ENCODE measurements at regions not wholly inside any gene's neighbourhood (a gene's known extent, or its start where the extent isn't known, plus 50 kb on each side); places are given as distances from the start of the nearest gene placed in this dataset.
A peak's percentile ranks its signal among the peaks of the same experiment; 100 is the strongest.
"Not testable (repeated sequence)": the region's sequence is repeated elsewhere in the genome, so short reads cannot be mapped to it uniquely, and the experiment has no call there.

DNA sequence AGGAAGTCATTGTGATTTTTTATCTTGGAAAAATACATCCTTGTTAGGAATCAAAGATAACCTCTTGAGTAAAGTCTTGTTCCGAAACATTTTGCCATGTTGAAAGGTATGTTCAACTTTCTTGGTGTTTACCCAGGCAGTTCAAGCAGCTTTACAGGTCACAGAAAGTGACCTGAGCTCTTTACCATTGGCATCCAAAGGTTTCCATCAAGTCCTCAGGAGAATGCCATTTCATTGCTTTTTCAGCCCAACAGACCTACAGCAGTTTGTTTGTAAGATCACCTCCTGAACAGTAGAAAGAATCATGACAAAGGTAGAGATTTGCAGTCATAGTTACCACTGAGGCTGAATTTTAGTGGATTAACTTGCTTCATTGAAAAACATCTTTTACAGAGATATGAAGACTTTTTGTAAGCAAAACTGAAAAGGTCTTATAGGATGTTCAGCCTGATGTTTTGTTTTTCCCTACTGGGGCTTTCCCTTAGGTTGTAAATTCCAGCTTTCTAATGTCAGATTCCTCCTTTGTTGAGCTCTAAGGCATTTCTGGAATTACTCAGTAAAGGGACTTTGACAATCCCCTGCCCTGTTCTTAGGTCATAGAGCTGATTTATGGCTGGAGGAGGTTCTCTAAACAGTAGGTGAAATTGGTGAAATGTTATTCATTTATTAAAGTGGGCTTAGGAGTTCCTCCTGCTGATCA, 236.8 kb upstream of the RBMS1 start:
- no peak for DNase-seq (ENCODE audit: low spot score)

DNA sequence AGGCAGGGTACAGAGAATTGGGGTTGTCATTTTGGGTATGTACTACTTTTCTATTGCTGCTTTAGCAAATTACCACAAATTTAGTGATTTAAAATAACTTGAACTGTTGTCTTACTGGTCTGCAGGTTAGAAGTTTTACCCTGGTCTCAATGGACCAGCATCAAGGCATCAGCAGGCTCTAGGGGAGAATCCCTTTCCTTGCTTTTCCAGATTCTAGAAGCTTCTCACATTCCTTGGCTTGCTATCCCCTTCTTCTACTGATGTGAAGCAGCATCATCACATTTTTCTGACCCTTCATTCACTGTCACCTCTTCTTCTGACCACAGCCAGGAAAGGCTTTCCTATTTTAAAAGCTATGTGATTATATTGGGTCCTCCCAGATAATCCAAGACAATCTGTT, 237.8 kb upstream of the RBMS1 start:
- no peak for DNase-seq (ENCODE audit: low spot score)

- no peak for DNase-seq (ENCODE audit: low spot score)
These were observed 238.2 kb upstream of the RBMS1 start for GRCh38 chr2:160731856-160732255.

GRCh38 chr2:160735696-160736095, 242.1 kb upstream of the RBMS1 start:
- no peak for DNase-seq (ENCODE audit: low spot score)

DNA sequence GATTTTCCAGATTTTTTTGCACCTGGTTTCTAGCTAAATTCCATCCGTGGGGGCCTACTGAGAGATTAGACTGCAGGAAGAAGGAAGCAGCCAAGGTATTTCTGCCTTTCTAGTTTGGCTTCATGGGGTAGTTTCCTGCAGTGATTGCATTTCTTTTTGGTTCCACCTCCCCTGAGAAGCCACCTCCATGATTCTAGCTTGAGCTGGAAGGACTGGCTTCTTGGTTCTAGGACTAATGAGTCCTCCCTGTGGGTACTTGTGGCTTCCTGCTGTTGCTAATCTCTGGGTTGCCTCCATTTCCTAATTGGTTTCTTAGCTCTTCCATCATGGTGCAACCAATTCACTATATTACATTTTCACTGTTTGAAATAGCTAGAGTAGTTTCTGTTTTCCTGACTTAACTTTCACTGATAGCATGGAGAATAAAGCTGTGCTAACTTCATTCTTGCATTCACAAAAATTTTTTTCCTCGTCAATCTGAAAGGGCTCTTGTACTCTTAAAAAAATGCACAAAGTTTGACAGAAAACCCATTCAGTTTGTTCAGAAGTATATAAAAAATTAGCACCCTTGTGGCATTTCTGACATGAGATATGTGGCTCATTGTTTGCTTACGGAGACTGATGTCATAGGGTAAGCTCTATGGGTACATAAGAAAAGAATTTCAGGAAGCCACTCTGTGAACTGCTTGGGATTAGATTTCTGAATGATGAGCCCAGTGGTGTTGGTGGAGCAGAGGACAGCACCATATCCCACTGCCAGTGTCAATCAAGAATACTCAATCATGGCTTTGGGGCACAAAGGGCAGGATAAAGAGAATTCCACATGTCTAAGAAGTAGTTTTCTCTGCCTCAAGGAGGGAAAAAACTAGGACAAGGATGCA, 242.8 kb upstream of the RBMS1 start:
- peak; percentile 51 for DNase-seq (ENCODE audit: low spot score)

GRCh38 chr2:160737247-160737646, 243.6 kb upstream of the RBMS1 start:
- no peak for DNase-seq (ENCODE audit: low spot score)

GRCh38 chr2:160741271-160741670, 247.7 kb upstream of the RBMS1 start:
- DNase-seq (ENCODE audit: low spot score), result no peak

DNA sequence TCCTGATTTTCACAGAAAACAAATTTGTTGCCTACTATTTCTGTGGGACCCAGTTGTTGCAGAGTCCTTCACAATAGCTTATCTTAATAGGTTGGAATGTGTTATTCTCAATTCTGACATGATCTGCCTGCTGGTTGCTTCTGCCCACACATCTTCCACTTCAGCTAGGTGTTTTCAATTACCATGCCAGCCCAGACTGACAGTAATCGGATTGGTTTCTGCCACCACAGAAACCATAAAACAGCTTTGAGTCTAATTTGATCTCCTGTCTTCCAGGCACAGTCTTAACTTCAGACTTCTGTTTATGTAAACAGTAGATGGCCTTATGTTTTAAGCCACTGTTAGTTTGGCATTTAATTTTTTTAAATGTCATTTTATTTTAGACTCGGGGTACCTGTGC, 248.2 kb upstream of the RBMS1 start:
- DNase-seq (ENCODE audit: low spot score), result no peak

DNA sequence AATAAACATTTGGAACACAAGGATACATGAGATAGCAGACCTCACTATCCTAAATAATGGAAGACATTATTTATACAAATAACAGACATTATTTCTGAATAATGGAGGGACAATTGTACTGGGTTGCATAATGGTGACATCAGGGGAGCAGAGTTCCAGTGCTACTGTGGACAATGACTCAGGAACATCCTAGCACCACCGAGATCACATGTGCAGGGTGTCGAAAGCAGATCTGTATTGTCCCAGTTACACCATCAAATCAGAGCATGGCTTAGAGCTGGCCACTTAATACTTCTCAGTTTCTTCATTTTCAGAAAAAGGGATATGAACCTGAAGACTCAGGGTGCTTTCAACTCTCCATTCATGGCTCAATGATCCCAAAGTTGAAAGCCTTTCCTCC, 249.1 kb upstream of the RBMS1 start:
- peak; percentile 42 for DNase-seq (ENCODE audit: low spot score)

DNA sequence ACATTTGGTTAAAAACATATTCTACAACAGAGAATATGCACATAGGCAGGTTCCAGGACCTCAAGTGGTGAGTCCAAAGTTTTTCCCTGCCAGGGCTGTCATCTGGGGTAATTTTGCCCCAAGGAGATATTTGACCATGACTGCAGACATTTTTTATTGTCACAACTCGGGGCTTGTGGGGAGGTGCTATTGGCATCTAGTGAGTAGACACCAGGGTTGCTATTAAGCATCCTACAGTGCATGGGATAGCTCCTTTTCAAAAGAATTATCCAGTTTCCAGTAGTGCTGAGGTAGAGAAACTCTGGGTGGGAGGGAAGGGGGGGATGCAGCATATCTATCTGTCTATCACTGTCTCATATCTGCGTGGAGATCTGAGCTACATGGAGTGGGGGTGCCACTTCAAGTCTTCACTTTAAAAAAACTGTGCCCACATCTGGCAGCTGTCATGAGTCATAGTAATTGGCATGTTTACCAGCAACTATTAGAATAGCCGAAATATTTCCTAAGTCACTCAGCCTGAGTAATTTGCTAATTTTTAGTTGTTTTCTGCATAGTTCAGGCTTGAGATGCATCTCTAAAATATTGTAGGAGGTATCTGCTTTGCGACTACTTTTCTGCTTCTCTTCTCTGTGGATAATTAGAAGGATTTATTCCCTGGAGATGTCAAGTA, 254.0 kb upstream of the RBMS1 start:
- DNase-seq (ENCODE audit: low spot score), result peak; percentile 76

GRCh38 chr2:160751021-160751420, 257.4 kb upstream of the RBMS1 start:
- DNase-seq (ENCODE audit: low spot score), result peak; percentile 27

- DNase-seq (ENCODE audit: low spot score), result no peak
These were observed 259.1 kb upstream of the RBMS1 start for GRCh38 chr2:160752475-160753330.

GRCh38 chr2:160753331-160753654, 259.7 kb upstream of the RBMS1 start:
- DNase-seq (ENCODE audit: low spot score), result no peak

- no peak for DNase-seq (ENCODE audit: low spot score)
These were observed 260.4 kb upstream of the RBMS1 start for GRCh38 chr2:160753960-160754359.

DNA sequence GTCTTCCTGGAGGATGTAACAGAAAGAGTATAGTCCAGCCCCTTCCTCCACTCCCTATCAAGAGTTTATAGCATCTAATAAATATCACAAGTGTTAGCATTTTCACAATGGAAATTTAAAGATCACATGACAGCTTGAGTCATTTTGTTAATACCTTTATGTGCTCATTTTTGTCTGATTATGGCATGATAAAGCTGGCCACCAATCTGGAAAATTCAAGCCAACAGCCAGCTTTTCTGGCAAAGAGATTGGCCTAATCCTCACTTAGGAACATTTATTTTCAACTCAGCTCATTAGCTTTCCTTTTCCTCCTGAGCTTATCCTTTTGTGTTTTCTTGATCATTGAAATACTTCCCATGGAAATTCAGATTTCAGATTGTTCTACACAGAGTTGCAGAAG, 262.9 kb upstream of the RBMS1 start:
- DNase-seq (ENCODE audit: low spot score), result no peak

DNA sequence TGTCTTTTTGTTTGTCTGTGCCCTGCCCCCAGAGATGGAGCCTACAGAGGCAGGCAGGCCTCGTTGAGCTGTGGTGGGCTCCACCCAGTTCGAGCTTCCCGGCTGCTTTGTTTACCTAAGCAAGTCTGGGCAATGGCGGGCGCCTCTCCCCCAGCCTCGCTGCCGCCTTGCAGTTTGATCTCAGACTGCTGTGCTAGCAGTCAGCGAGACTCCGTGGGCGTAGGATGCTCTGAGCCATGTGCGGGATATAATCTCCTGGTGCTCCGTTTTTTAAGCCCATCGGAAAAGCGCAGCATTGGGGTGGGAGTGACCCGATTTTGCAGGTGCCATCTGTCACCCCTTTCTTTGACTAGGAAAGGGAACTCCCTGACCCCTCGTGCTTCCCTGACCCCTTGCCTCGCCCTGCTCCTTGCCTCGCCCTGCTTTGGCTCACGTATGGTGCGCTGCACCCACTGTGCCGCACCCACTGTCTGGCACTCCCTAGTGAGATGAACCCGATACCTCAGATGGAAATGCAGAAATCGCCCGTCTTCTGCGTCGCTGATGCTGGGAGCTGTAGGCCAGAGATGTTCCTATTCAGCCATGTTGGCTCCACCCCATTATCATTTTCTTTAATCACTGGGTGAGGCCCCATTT, 269.0 kb upstream of the RBMS1 start:
- not testable (repeated sequence) for DNase-seq (ENCODE audit: low spot score)

DNA sequence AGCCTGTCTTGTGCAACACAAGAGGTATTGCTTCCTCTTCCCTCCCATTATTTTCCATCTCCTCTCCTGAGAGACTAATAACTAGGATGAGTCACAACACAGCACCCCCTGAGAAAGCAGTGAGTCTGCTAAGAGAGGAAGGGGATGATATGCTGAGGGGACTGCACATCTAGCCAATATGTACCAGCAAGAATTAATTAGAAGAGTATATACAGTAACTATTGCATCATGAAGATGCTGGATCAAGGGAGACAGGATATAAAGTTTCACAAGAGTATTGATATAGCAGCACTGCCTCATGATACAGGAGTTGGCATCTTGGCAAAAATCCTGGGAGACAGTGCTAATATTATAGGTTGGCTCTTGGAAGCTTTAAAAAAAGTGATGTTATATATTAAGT, 289.9 kb upstream of the RBMS1 start:
- DNase-seq (ENCODE audit: low spot score), result no peak

DNA sequence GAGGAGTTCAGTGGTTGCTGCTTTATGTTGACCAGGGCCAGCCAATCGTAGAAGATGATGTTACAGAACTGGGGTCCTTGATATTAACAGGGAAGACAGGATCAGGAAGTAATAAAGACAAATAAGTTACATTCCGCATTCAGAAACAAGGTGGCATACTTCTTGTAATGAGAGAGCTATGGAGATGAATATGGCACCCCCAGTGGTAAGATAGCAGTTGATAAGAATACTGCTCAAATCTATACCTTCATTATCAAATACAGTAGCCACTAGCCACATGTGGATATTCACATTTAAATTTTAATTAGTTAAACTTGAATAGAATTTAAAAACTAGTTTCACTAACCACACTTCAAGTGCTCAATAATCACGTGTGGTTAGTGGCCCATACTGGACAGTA, 290.4 kb upstream of the RBMS1 start:
- DNase-seq (ENCODE audit: low spot score), result no peak

DNA sequence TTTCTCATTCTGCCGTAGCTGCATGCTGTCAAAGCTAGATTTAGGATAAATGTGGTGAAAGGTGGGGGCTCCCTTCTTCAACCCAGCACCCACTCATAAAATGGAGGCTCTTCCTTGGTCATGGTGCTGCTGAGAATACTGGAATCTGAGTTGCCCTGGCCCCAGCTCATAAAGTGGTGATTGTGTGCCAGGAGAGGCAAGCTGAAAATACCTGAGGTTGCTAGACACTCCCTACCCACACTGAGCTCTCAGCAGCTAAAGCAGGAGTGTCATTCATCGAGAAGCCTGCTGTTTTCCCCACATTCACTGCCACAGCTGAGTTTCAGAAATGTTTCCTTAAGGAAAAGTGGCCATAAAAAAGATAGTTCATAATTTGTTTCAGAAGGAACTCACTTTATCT, 297.1 kb upstream of the RBMS1 start:
- DNase-seq (ENCODE audit: low spot score), result no peak

DNA sequence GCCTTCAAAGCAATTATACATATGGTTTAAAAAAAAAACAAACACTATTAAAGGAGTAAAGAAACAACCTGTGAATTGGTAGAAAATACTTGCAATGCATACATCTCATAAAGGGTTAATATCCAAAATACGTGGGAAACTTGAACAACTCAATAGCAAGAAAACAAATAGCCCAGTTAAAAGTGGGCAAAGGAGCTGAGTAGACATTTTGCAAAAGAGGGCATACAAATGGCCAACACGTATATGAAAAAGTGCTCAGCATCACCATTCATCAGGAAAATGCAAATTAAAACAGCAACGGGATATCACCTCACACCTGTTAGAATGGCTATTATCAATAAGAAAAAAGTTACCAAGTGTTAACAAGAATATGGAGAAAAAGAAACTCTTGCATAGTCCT, 298.3 kb upstream of the RBMS1 start:
- DNase-seq (ENCODE audit: low spot score), result no peak

GRCh38 chr2:160792837-160793236, 299.2 kb upstream of the RBMS1 start:
- DNase-seq (ENCODE audit: low spot score), result no peak

DNA sequence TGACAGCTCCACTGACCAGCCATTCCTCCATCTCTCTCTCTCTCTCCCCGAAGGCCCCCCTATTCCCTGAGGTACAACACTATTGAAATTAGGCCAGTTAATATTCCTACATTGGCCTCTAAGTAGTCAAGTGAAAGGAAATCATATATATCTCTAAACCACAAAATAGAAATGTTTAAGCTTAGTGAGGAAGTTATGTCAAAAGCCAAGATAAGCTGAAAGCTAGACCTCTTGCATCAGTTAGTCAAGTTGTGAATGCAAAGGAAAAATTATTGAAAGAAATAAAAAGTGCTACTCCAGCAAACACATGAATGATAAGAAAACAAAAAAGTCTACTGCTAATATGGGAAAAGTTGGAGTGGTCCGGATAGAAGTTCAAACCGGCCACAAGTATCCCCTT, 301.3 kb upstream of the RBMS1 start:
- no peak for DNase-seq (ENCODE audit: low spot score)
